HEK293 (cell line): ENCODE measurements at regions not wholly inside any gene's neighbourhood (a gene's known extent, or its start where the extent isn't known, plus 50 kb on each side); places are given as distances from the start of the nearest gene placed in this dataset.
"Not testable (repeated sequence)": the region's sequence is repeated elsewhere in the genome, so short reads cannot be mapped to it uniquely, and the experiment has no call there.

ENCODE experiments used
- CTCF ChIA-PET: fragments of 350-600 bp; formaldehyde crosslinking; extraction: SDS; loops from one replicate; lab custom pipeline; 2021; ENCODE audit warnings: antibody characterized with exemption; lab: Yijun Ruan, JAX
- POLR2A ChIA-PET: fragments of 300-600 bp; formaldehyde crosslinking; extraction: SDS; loops from one replicate; lab custom pipeline; 2020; ENCODE audit warnings: antibody characterized with exemption, inconsistent platforms; lab: Yijun Ruan, JAX
- H3K27ac ChIP-seq: fragments of 200-500 bp; sonication (Bioruptor generic); 2 replicates; pipeline ENCODE4 v1.5.1; 2014; ENCODE audit warnings: low read depth, low read length, control low read depth, inconsistent platforms; ENCODE audit errors: extremely low read depth
- H3K36me3 ChIP-seq, 2 experiments: fragments of 200-500 bp in 1 of 2; sonication (Bioruptor generic) in 1 of 2; 1 replicate in 1 of 2; 2 replicates in 1 of 2; pipeline ENCODE4 v1.5.1; 2014 to 2017; ENCODE audit warnings: inconsistent platforms in 2 of 2, low read length in 2 of 2; ENCODE audit not compliant: control insufficient read depth in 2 of 2, insufficient read depth in 1 of 2
- H3K4me1 ChIP-seq: fragments of 200-500 bp; sonication (Bioruptor generic); 2 replicates; pipeline ENCODE4 v1.5.1; 2014; ENCODE audit warnings: mild to moderate bottlenecking, low read length, inconsistent platforms; ENCODE audit not compliant: control insufficient read depth, insufficient read depth
- H3K4me3 ChIP-seq: 2 replicates; pipeline ENCODE4 v1.5.1; 2011; ENCODE audit warnings: low read depth, mild to moderate bottlenecking, control low read depth, low read length, moderate library complexity
- H3K9me3 ChIP-seq: fragments of 200-500 bp; sonication (Bioruptor generic); 2 replicates; pipeline ENCODE4 v1.5.1; 2014; ENCODE audit warnings: low read depth, low read length, inconsistent platforms; ENCODE audit not compliant: control insufficient read depth, insufficient read depth
- TCF7L2 ChIP-seq: IDR thresholded peaks from 2 replicates; pipeline ENCODE4 v1.6.1; 2011; ENCODE audit warnings: low read depth, mild to moderate bottlenecking, inconsistent platforms, low read length, moderate library complexity, borderline replicate concordance
- ZIC2 ChIP-seq: fragments of 450-650 bp; formaldehyde crosslinking; IDR thresholded peaks from 2 replicates; pipeline ENCODE4 v1.5.1; 2016; ENCODE audit warnings: missing biosample characterization, missing genetic modification characterization
- ZNF146 ChIP-seq: fragments of 450-650 bp; formaldehyde crosslinking; IDR thresholded peaks from 2 replicates; pipeline ENCODE4 v1.5.1; 2016; ENCODE audit warnings: missing biosample characterization, missing genetic modification characterization
- ZNF157 ChIP-seq: fragments of 450-650 bp; formaldehyde crosslinking; IDR thresholded peaks from 2 replicates; pipeline ENCODE4 v1.5.1; 2016; ENCODE audit warnings: missing biosample characterization, missing genetic modification characterization
- ZNF16 ChIP-seq: fragments of 450-650 bp; formaldehyde crosslinking; IDR thresholded peaks from 2 replicates; pipeline ENCODE4 v1.5.1; 2016; ENCODE audit warnings: low read depth, missing biosample characterization, missing genetic modification characterization
- ZNF18 ChIP-seq: fragments of 450-650 bp; formaldehyde crosslinking; IDR thresholded peaks from 2 replicates; pipeline ENCODE4 v1.5.1; 2016; ENCODE audit warnings: missing biosample characterization, missing genetic modification characterization
- ZNF184 ChIP-seq: fragments of 450-650 bp; IDR thresholded peaks from 2 replicates; pipeline ENCODE4 v1.5.1; 2018; ENCODE audit warnings: missing biosample characterization, mild to moderate bottlenecking, missing genetic modification characterization
- ZNF211 ChIP-seq: fragments of 450-650 bp; formaldehyde crosslinking; IDR thresholded peaks from 2 replicates; pipeline ENCODE4 v1.5.1; 2016; ENCODE audit warnings: low read depth, missing biosample characterization, missing genetic modification characterization
- ZNF223 ChIP-seq: fragments of 450-650 bp; formaldehyde crosslinking; IDR thresholded peaks from 2 replicates; pipeline ENCODE4 v1.5.1; 2016; ENCODE audit warnings: missing biosample characterization, missing genetic modification characterization
- ZNF558 ChIP-seq: fragments of 450-650 bp; formaldehyde crosslinking; IDR thresholded peaks from 2 replicates; pipeline ENCODE4 v1.5.1; 2016; ENCODE audit warnings: missing biosample characterization, missing genetic modification characterization
- ZNF596 ChIP-seq: fragments of 450-650 bp; IDR thresholded peaks from 2 replicates; pipeline ENCODE4 v1.5.0; 2018; ENCODE audit warnings: missing biosample characterization, mild to moderate bottlenecking, missing genetic modification characterization, moderate library complexity
- ZNF621 ChIP-seq: fragments of 450-650 bp; formaldehyde crosslinking; IDR thresholded peaks from 2 replicates; pipeline ENCODE4 v1.5.1; 2017; ENCODE audit warnings: missing biosample characterization, missing genetic modification characterization
- ZNF624 ChIP-seq: fragments of 450-650 bp; formaldehyde crosslinking; IDR thresholded peaks from 2 replicates; pipeline ENCODE4 v1.5.1; 2017; ENCODE audit warnings: missing biosample characterization, missing genetic modification characterization
- ZNF660 ChIP-seq: fragments of 450-650 bp; IDR thresholded peaks from 2 replicates; pipeline ENCODE4 v1.5.1; 2018; ENCODE audit warnings: missing biosample characterization, mild to moderate bottlenecking, missing genetic modification characterization
- ZNF777 ChIP-seq: fragments of 450-650 bp; formaldehyde crosslinking; IDR thresholded peaks from 2 replicates; pipeline ENCODE4 v1.5.1; 2017; ENCODE audit warnings: missing biosample characterization, missing genetic modification characterization, borderline replicate concordance
- TF ChIP-seq, protein P1 (sequence below): fragments of 450-650 bp; formaldehyde crosslinking; IDR thresholded peaks from 2 replicates; pipeline ENCODE4 v1.5.1; 2017; ENCODE audit warnings: missing biosample characterization, missing genetic modification characterization
- TF ChIP-seq, protein P2 (sequence below): fragments of 450-650 bp; formaldehyde crosslinking; IDR thresholded peaks from 2 replicates; pipeline ENCODE4 v1.5.1; 2016; ENCODE audit warnings: missing biosample characterization, missing genetic modification characterization
- TF ChIP-seq, protein P3 (sequence below): fragments of 450-650 bp; formaldehyde crosslinking; IDR thresholded peaks from 2 replicates; pipeline ENCODE4 v1.5.1; 2016; ENCODE audit warnings: missing biosample characterization, missing genetic modification characterization
- TF ChIP-seq, protein P4 (sequence below): fragments of 450-650 bp; formaldehyde crosslinking; optimal IDR thresholded peaks from 2 replicates; pipeline ENCODE3; 2016; ENCODE audit warnings: missing biosample characterization, mild to moderate bottlenecking, missing genetic modification characterization

DNA sequence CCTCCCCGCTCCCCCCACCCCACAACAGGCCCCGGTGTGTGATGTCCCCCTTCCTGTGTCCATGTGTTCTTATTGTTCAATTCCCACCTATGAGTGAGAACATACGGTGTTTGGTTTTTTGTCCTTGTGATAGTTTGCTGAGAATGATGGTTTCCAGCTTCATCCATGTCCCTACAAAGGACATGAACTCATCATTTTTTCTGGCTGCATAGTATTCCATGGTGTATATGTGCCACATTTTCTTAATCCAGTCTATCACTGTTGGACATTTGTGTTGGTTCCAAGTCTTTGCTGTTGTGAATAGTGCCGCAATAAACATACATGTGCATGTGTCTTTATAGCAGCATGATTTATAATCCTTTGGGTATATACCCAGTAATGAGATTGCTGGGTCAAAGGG, 104.3 kb downstream of the MTPN start:
- H3K4me3 ChIP-seq, H3K27ac ChIP-seq, H3K4me1 ChIP-seq, H3K36me3 ChIP-seq, H3K9me3 ChIP-seq, POLR2A ChIA-PET, CTCF ChIA-PET: not testable (repeated sequence)
- peak; percentile 71; the same call in 1 of the 2 replicates for TF ChIP-seq ZNF146 (tag by site-specific recombination)

GRCh38 chr7:135862586-135863340, 114.2 kb upstream of the FAM180A start:
- Histone ChIP-seq H3K4me1 (no peaks in the 10 kb centered on the region), H3K4me3 (no peak overlapping the region)
- CTCF ChIA-PET = no interaction called here
- POLR2A ChIA-PET = no interaction called here
- TF ChIP-seq ZNF211 = no peak
- TF ChIP-seq ZNF184 (tag by site-specific recombination) = no peak
- TF ChIP-seq ZNF18 = no peak
- TF ChIP-seq ZIC2 (tag by site-specific recombination) = peak; percentile 79
- TF ChIP-seq, all 188 proteins: peak for 1
- Histone ChIP-seq H3K36me3 (no peaks in the 10 kb centered on the region), H3K9me3 (no peaks in the 10 kb centered on the region), H3K27ac (no peak overlapping the region)

GRCh38 chr7:135859538-135859937, 110.9 kb upstream of the FAM180A start:
- Histone ChIP-seq H3K27ac (no peak overlapping the region), H3K9me3 (no peaks in the 10 kb centered on the region), H3K4me3 (no peak overlapping the region), H3K36me3 (no peaks in the 10 kb centered on the region), H3K4me1 (no peaks in the 10 kb centered on the region)
- ChIA-PET CTCF (interaction anchor here (0.7 kb wide), 1 partner anchor 828 kb away, joined by 4 read pairs; no protein-coding TSS in a partner anchor), POLR2A (no interaction called here)
- TF ChIP-seq, protein P1, sequence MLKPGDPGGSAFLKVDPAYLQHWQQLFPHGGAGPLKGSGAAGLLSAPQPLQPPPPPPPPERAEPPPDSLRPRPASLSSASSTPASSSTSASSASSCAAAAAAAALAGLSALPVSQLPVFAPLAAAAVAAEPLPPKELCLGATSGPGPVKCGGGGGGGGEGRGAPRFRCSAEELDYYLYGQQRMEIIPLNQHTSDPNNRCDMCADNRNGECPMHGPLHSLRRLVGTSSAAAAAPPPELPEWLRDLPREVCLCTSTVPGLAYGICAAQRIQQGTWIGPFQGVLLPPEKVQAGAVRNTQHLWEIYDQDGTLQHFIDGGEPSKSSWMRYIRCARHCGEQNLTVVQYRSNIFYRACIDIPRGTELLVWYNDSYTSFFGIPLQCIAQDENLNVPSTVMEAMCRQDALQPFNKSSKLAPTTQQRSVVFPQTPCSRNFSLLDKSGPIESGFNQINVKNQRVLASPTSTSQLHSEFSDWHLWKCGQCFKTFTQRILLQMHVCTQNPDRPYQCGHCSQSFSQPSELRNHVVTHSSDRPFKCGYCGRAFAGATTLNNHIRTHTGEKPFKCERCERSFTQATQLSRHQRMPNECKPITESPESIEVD (tag by site-specific recombination) = peak; percentile 38; the same call in 1 of the 2 replicates
- TF ChIP-seq ZNF558 = no peak

- Histone ChIP-seq H3K4me3 (no peak overlapping the region), H3K27ac (no peak overlapping the region), H3K36me3 (no peaks in the 10 kb centered on the region), H3K4me1 (no peaks in the 10 kb centered on the region), H3K9me3 (no peaks in the 10 kb centered on the region)
- CTCF ChIA-PET = no interaction called here
- POLR2A ChIA-PET = no interaction called here
- TF ChIP-seq ZNF621 (tag by site-specific recombination) (no peak), ZNF624 (tag by site-specific recombination) (no peak), ZNF777 (tag by site-specific recombination) (no peak), ZNF596 (tag by site-specific recombination) (no peak), ZNF157 (no peak), ZNF223 (tag by site-specific recombination) (no peak), TCF7L2 (no peak), ZNF660 (tag by site-specific recombination) (no peak), ZNF16 (tag by site-specific recombination) (no peak)
- TF ChIP-seq, protein P2, sequence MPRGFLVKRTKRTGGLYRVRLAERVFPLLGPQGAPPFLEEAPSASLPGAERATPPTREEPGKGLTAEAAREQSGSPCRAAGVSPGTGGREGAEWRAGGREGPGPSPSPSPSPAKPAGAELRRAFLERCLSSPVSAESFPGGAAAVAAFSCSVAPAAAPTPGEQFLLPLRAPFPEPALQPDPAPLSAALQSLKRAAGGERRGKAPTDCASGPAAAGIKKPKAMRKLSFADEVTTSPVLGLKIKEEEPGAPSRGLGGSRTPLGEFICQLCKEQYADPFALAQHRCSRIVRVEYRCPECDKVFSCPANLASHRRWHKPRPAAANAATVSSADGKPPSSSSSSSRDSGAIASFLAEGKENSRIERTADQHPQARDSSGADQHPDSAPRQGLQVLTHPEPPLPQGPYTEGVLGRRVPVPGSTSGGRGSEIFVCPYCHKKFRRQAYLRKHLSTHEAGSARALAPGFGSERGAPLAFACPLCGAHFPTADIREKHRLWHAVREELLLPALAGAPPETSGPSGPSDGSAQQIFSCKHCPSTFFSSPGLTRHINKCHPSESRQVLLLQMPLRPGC = no peak
- TF ChIP-seq, protein P3, sequence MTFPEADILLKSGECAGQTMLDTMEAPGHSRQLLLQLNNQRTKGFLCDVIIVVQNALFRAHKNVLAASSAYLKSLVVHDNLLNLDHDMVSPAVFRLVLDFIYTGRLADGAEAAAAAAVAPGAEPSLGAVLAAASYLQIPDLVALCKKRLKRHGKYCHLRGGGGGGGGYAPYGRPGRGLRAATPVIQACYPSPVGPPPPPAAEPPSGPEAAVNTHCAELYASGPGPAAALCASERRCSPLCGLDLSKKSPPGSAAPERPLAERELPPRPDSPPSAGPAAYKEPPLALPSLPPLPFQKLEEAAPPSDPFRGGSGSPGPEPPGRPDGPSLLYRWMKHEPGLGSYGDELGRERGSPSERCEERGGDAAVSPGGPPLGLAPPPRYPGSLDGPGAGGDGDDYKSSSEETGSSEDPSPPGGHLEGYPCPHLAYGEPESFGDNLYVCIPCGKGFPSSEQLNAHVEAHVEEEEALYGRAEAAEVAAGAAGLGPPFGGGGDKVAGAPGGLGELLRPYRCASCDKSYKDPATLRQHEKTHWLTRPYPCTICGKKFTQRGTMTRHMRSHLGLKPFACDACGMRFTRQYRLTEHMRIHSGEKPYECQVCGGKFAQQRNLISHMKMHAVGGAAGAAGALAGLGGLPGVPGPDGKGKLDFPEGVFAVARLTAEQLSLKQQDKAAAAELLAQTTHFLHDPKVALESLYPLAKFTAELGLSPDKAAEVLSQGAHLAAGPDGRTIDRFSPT (tag by site-specific recombination) = no peak
- TF ChIP-seq, protein P4, sequence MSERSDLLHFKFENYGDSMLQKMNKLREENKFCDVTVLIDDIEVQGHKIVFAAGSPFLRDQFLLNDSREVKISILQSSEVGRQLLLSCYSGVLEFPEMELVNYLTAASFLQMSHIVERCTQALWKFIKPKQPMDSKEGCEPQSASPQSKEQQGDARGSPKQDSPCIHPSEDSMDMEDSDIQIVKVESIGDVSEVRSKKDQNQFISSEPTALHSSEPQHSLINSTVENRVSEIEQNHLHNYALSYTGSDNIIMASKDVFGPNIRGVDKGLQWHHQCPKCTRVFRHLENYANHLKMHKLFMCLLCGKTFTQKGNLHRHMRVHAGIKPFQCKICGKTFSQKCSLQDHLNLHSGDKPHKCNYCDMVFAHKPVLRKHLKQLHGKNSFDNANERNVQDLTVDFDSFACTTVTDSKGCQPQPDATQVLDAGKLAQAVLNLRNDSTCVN (tag by site-specific recombination) = no peak
These were observed 110.2 kb upstream of the FAM180A start for GRCh38 chr7:135858851-135859250.
